GM18511 (cell line): ENCODE measurements at regions not wholly inside any gene's neighbourhood (a gene's known extent, or its start where the extent isn't known, plus 50 kb on each side); places are given as distances from the start of the nearest gene placed in this dataset.
A peak's percentile ranks its signal among the peaks of the same experiment; 100 is the strongest.

Experiments used
- ATAC-seq: cut with Tn5 transposase; IDR thresholded peaks from one replicate; pipeline ENCODE4 v1.9.1; 2021; ENCODE audit warnings: mild to moderate bottlenecking, moderate library complexity; ENCODE audit not compliant: unreplicated experiment

GRCh38 chr4:162392946-162393345, 229.1 kb upstream of the FSTL5 start:
- ATAC-seq: peak; percentile 98

- ATAC-seq: no peak
These were observed 202.3 kb upstream of the FSTL5 start for GRCh38 chr4:162366146-162366545.

GRCh38 chr4:162364651-162365050, 200.9 kb upstream of the FSTL5 start:
- ATAC-seq: no peak

GRCh38 chr4:162360369-162361149, 196.8 kb upstream of the FSTL5 start:
- peak; percentile 85 for ATAC-seq

GRCh38 chr4:162356181-162356580, 192.4 kb upstream of the FSTL5 start:
- ATAC-seq: no peak

GRCh38 chr4:162352580-162353107, 188.8 kb upstream of the FSTL5 start:
- ATAC-seq: no peak

- ATAC-seq: no peak
These were observed 186.5 kb upstream of the FSTL5 start for GRCh38 chr4:162350331-162350730.

GRCh38 chr4:162349395-162349794, 185.6 kb upstream of the FSTL5 start:
- no peak for ATAC-seq

GRCh38 chr4:162347842-162348213, 184.0 kb upstream of the FSTL5 start:
- ATAC-seq: peak; percentile 14

- ATAC-seq: peak; percentile 40
These were observed 183.5 kb upstream of the FSTL5 start for GRCh38 chr4:162347156-162347841.

GRCh38 chr4:162343967-162344366, 180.2 kb upstream of the FSTL5 start:
- ATAC-seq: no peak

GRCh38 chr4:162341533-162341932, 177.7 kb upstream of the FSTL5 start:
- no peak for ATAC-seq

GRCh38 chr4:162323919-162324318, 160.1 kb upstream of the FSTL5 start:
- no peak for ATAC-seq

- no peak for ATAC-seq
These were observed 158.3 kb upstream of the FSTL5 start for GRCh38 chr4:162322054-162322453.

- ATAC-seq: no peak
These were observed 122.0 kb upstream of the FSTL5 start for GRCh38 chr4:162285753-162286152.

- ATAC-seq: no peak
These were observed 118.9 kb upstream of the FSTL5 start for GRCh38 chr4:162282684-162283083.

GRCh38 chr4:162274354-162274753, 110.6 kb upstream of the FSTL5 start:
- ATAC-seq: peak; percentile 96

GRCh38 chr4:162272215-162272614, 108.4 kb upstream of the FSTL5 start:
- ATAC-seq: no peak

- ATAC-seq: no peak
These were observed 105.1 kb upstream of the FSTL5 start for GRCh38 chr4:162268911-162269310.

- no peak for ATAC-seq
These were observed 102.0 kb upstream of the FSTL5 start for GRCh38 chr4:162265802-162266201.

GRCh38 chr4:162245051-162245450, 81.3 kb upstream of the FSTL5 start:
- no peak for ATAC-seq

GRCh38 chr4:162241857-162242256, 78.1 kb upstream of the FSTL5 start:
- no peak for ATAC-seq
